ENCODE measurements at regions not wholly inside any gene's neighbourhood (a gene's known extent, or its start where the extent isn't known, plus 50 kb on each side); places are given as distances from the start of the nearest gene placed in this dataset.
"Not testable (repeated sequence)": the region's sequence is repeated elsewhere in the genome, so short reads cannot be mapped to it uniquely, and the experiment has no call there.

GRCh38 chr1:93773049-93773838 is 91.6 kb upstream of the BCAR3 start:
- peak; percentile 29 for DNase-seq (ENCODE audit: low spot score)

GRCh38 chr1:93771843-93772242 is 90.2 kb upstream of the BCAR3 start:
- DNase-seq (ENCODE audit: low spot score): no peak

- DNase-seq (ENCODE audit: low spot score): no peak
Measured at GRCh38 chr1:93770640-93771039, 89.0 kb upstream of the BCAR3 start.

- DNase-seq (ENCODE audit: low spot score): no peak
Measured at GRCh38 chr1:93769777-93770176, 88.1 kb upstream of the BCAR3 start.

- DNase-seq (ENCODE audit: low spot score): no peak
Measured at GRCh38 chr1:93768380-93768863, 86.8 kb upstream of the BCAR3 start.

- DNase-seq (ENCODE audit: low spot score): peak; percentile 72
Measured at GRCh38 chr1:93766451-93766850, 84.8 kb upstream of the BCAR3 start.

- no peak for DNase-seq (ENCODE audit: low spot score)
Measured at GRCh38 chr1:93765099-93765498, 83.5 kb upstream of the BCAR3 start.

- no peak for DNase-seq (ENCODE audit: low spot score)
Measured at GRCh38 chr1:93764366-93764750, 82.7 kb upstream of the BCAR3 start.

- DNase-seq (ENCODE audit: low spot score): no peak
Measured at GRCh38 chr1:93763704-93764365, 82.2 kb upstream of the BCAR3 start.

GRCh38 chr1:93758842-93759515 is 77.3 kb upstream of the BCAR3 start:
- DNase-seq (ENCODE audit: low spot score): no peak

- DNase-seq (ENCODE audit: low spot score): no peak
Measured at GRCh38 chr1:93757256-93758036, 75.8 kb upstream of the BCAR3 start.

GRCh38 chr1:93756657-93757056 is 75.0 kb upstream of the BCAR3 start:
- DNase-seq (ENCODE audit: low spot score): no peak

GRCh38 chr1:93755251-93755715 is 73.6 kb upstream of the BCAR3 start:
- not testable (repeated sequence) for DNase-seq (ENCODE audit: low spot score)

GRCh38 chr1:93753791-93754763 is 72.4 kb upstream of the BCAR3 start:
- DNase-seq (ENCODE audit: low spot score): no peak

- no peak for DNase-seq (ENCODE audit: low spot score)
Measured at GRCh38 chr1:93751377-93752250, 70.0 kb upstream of the BCAR3 start.

GRCh38 chr1:93750955-93751354 is 69.3 kb upstream of the BCAR3 start:
- no peak for DNase-seq (ENCODE audit: low spot score)

GRCh38 chr1:93749894-93750301 is 68.3 kb upstream of the BCAR3 start:
- DNase-seq (ENCODE audit: low spot score): no peak

GRCh38 chr1:93749487-93749886 is 67.8 kb upstream of the BCAR3 start:
- DNase-seq (ENCODE audit: low spot score): no peak

- DNase-seq (ENCODE audit: low spot score): no peak
Measured at GRCh38 chr1:93746021-93746812, 64.6 kb upstream of the BCAR3 start.
